Endothelial cell of umbilical vein (primary cell): ENCODE measurements at regions not wholly inside any gene's neighbourhood (a gene's known extent, or its start where the extent isn't known, plus 50 kb on each side); places are given as distances from the start of the nearest gene placed in this dataset.

Experiments
- BruUV-seq: library from RNA; stranded (reverse); fragments of 400-500 nt; replicated peaks from 2 replicates; lab custom pipeline; 2021; lab: Mats Ljungman, UMichigan
- CTCF ChIA-PET: fragments of 300-600, 350-600 bp; sonication (Branson Sonifier 250); formaldehyde crosslinking; loops from one replicate; lab custom pipeline; 2021; ENCODE audit warnings: antibody characterized with exemption, inconsistent platforms; lab: Charles Lee
- POLR2A ChIA-PET: fragments of 300-600, 350-600 bp; sonication (Branson Sonifier 250); formaldehyde crosslinking; loops from one replicate; lab custom pipeline; 2021; ENCODE audit warnings: antibody characterized with exemption, inconsistent platforms; lab: Charles Lee
- DNase-seq: peaks from one replicate; pipeline ENCODE4 v3.0.0-alpha.2; 2011; ENCODE audit warnings: low read depth, low spot score
- FAIRE-seq: peaks from 2 replicates; lab custom pipeline; 2011; peaks lifted over from hg19 to GRCh38; lab: Jason Lieb, UNC
- H2AFZ ChIP-seq: 2 replicates; pipeline ENCODE4 v1.6.0; 2012; ENCODE audit warnings: low read depth, low read length, control low read depth, inconsistent platforms
- H3K27ac ChIP-seq: 2 replicates; pipeline ENCODE4 v1.5.1; 2011; ENCODE audit warnings: low read depth, mild to moderate bottlenecking, control low read depth, low read length, moderate library complexity; ENCODE audit not compliant: insufficient read depth
- H3K27me3 ChIP-seq, 2 experiments: 2 replicates each; pipeline versions ENCODE4 v1.6.0 to v1.6.1; 2011; ENCODE audit warnings: low read length in 2 of 2, mixed read lengths in 1 of 2; ENCODE audit not compliant: control insufficient read depth in 2 of 2, insufficient read depth in 2 of 2
- H3K36me3 ChIP-seq, 2 experiments: 2 replicates in 1 of 2; 3 replicates in 1 of 2; pipeline ENCODE4 v1.5.1; 2011; ENCODE audit warnings: low read length in 2 of 2, mild to moderate bottlenecking in 1 of 2, moderate library complexity in 1 of 2; ENCODE audit not compliant: control insufficient read depth in 2 of 2, insufficient read depth in 2 of 2; ENCODE audit errors: extremely low read depth in 1 of 2
- H3K4me1 ChIP-seq: 3 replicates; pipeline ENCODE4 v1.5.1; 2011; ENCODE audit warnings: mild to moderate bottlenecking, low read length; ENCODE audit not compliant: control insufficient read depth, insufficient read depth; ENCODE audit errors: extremely low read depth
- H3K4me2 ChIP-seq: 2 replicates; pipeline ENCODE4 v1.6.1; 2011; ENCODE audit warnings: low read length, control low read depth, mixed read lengths; ENCODE audit not compliant: insufficient read depth
- H3K4me3 ChIP-seq, 3 experiments: fragments of 200-600 bp in 1 of 3; sonication (generic), shearing (Covaris generic) in 1 of 3; replicated peaks in 1 of 3; 2 replicates each; pipeline ENCODE4 v1.5.1; 2011 to 2016; ENCODE audit warnings: control low read depth in 3 of 3, low read length in 3 of 3, mild to moderate bottlenecking in 2 of 3, inconsistent platforms in 1 of 3, low read depth in 1 of 3, moderate library complexity in 1 of 3; ENCODE audit not compliant: insufficient read depth in 1 of 3
- H3K79me2 ChIP-seq: 2 replicates; pipeline ENCODE4 v1.6.0; 2012; ENCODE audit warnings: low read length, inconsistent platforms; ENCODE audit not compliant: control insufficient read depth, insufficient read depth
- H3K9ac ChIP-seq: replicated peaks from 2 replicates; pipeline ENCODE3; 2011; ENCODE audit warnings: low read length, control low read depth; ENCODE audit not compliant: insufficient read depth; ENCODE audit errors: extremely low read depth
- H3K9me1 ChIP-seq: replicated peaks from 3 replicates; pipeline ENCODE4 v1.6.0; 2011; ENCODE audit warnings: mild to moderate bottlenecking, low read length; ENCODE audit not compliant: control insufficient read depth, insufficient read depth; ENCODE audit errors: extremely low read depth
- H3K9me3 ChIP-seq: replicated peaks from 2 replicates; pipeline ENCODE4 v1.5.1; 2012; ENCODE audit warnings: low read length, inconsistent platforms; ENCODE audit not compliant: control insufficient read depth, insufficient read depth
- H4K20me1 ChIP-seq: replicated peaks from 2 replicates; pipeline ENCODE3; 2011; ENCODE audit warnings: mild to moderate bottlenecking, low read length; ENCODE audit not compliant: control insufficient read depth, insufficient read depth; ENCODE audit errors: extremely low read depth
- EZH2 ChIP-seq: IDR thresholded peaks from 2 replicates; pipeline ENCODE4 v1.6.1; 2012; ENCODE audit warnings: borderline replicate concordance, low read depth, mild to moderate bottlenecking, moderate library complexity, low read length, inconsistent platforms; ENCODE audit not compliant: severe bottlenecking
- FOS ChIP-seq: IDR thresholded peaks from 2 replicates; pipeline ENCODE4 v1.6.1; 2011; ENCODE audit warnings: mild to moderate bottlenecking, low read length, moderate library complexity, borderline replicate concordance; ENCODE audit not compliant: insufficient read depth
- GATA2 ChIP-seq: IDR thresholded peaks from 2 replicates; pipeline ENCODE4 v1.7.0; 2011; ENCODE audit warnings: low read depth, mild to moderate bottlenecking, moderate library complexity, mixed read lengths, low read length; ENCODE audit not compliant: insufficient read length, insufficient read depth
- JUN ChIP-seq: IDR thresholded peaks from 2 replicates; pipeline ENCODE4 v1.6.1; 2011; ENCODE audit warnings: borderline replicate concordance, low read depth; ENCODE audit not compliant: insufficient read length, insufficient read depth
- MYC ChIP-seq: IDR thresholded peaks from one replicate; pipeline ENCODE4 v1.6.1; 2011; ENCODE audit warnings: mild to moderate bottlenecking, low read depth, low read length
- POLR2A ChIP-seq: IDR thresholded peaks from 2 replicates; pipeline ENCODE4 v1.6.1; 2012; ENCODE audit warnings: low read depth, mild to moderate bottlenecking, control low read depth, low read length
- POLR2AphosphoS5 ChIP-seq: IDR thresholded peaks from 2 replicates; pipeline ENCODE4 v1.6.1; 2012; ENCODE audit warnings: low read depth, mild to moderate bottlenecking, control low read depth, low read length, moderate library complexity; ENCODE audit not compliant: insufficient read depth
- dilution Hi-C: fragments of 300-500 bp; cut with MboI; formaldehyde crosslinking; loops from one replicate; pipeline ENCODE4 v1.15.0; 2019; ENCODE audit warnings: low sequenced_read_pairs; ENCODE audit not compliant: extremely low pct_ligation_motif_present
- intact Hi-C: fragments of 100-400 bp; cut with micrococcal nuclease; formaldehyde crosslinking; loops from one replicate; pipeline ENCODE4 v1.10.0; 2022
- TF ChIP-seq, protein P1 (sequence below): IDR thresholded peaks from 2 replicates; pipeline ENCODE4 v1.6.1; 2011; ENCODE audit not compliant: insufficient read depth, insufficient read length
- TF ChIP-seq, protein P2 (sequence below), 2 donors: IDR thresholded peaks; 1 replicate in 1 of 2; 2 replicates in 1 of 2; pipeline ENCODE4 v1.5.1; 2011; ENCODE audit warnings: low read length in 2 of 2, mild to moderate bottlenecking in 2 of 2, moderate library complexity in 2 of 2, control low read depth in 1 of 2, inconsistent platforms in 1 of 2, low read depth in 1 of 2; ENCODE audit not compliant: insufficient read depth in 1 of 2; ENCODE audit errors: extremely low read depth in 1 of 2

DNA sequence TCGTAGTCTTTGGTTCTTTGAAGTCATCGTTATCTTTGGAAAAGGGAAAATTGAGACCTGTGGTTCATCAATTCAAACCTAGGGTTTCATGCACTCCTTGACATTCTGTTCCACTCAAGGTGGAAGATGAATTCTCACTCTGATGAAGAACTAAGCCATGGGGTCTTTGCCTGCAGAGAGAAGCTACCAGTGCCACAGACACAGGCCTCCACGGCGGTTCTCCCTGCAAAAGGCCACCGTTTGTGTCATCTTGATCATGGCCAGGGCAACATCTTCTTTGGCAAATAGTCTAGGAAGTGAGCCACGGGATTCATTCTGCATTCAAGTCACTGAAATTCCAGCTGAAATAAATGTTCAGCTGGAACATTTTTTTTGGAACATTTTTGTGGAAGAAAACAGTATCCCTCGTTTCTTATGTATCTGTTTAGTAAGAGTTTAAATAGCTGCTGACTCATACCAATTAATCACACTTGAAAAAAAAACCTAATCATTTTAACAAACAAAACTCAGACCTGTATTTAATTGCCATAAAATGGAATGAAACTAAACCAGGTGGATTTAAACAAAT lies 206.0 kb upstream of the FOXQ1 start:
- ChIA-PET CTCF (no interaction called here), POLR2A (no interaction called here)
- Histone ChIP-seq H3K27ac (no peak overlapping the region), H3K4me3 (no peak overlapping the region), H3K79me2 (no peaks in the 10 kb centered on the region), H4K20me1 (no peaks in the 10 kb centered on the region), H3K4me1 (no peaks in the 10 kb centered on the region), H3K9me3 (no peaks in the 10 kb centered on the region), H3K36me3 (no peaks in the 10 kb centered on the region), H3K27me3 (no peaks in the 10 kb centered on the region), H2AFZ (no peak overlapping the region), H3K9ac (no peak overlapping the region), H3K9me1 (no peaks in the 10 kb centered on the region), H3K4me2 (no peak overlapping the region)
- intact Hi-C loops, result no loop called here
- TF ChIP-seq EZH2 (no peak), POLR2AphosphoS5 (no peak), MYC (no peak), FOS (no peak)
- TF ChIP-seq, protein P1, sequence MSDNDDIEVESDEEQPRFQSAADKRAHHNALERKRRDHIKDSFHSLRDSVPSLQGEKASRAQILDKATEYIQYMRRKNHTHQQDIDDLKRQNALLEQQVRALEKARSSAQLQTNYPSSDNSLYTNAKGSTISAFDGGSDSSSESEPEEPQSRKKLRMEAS, result no peak
- dilution Hi-C loops, result no loop called here
- BruUV-seq, result no TSS peak
- no peak for DNase-seq
- no peak for FAIRE-seq

DNA sequence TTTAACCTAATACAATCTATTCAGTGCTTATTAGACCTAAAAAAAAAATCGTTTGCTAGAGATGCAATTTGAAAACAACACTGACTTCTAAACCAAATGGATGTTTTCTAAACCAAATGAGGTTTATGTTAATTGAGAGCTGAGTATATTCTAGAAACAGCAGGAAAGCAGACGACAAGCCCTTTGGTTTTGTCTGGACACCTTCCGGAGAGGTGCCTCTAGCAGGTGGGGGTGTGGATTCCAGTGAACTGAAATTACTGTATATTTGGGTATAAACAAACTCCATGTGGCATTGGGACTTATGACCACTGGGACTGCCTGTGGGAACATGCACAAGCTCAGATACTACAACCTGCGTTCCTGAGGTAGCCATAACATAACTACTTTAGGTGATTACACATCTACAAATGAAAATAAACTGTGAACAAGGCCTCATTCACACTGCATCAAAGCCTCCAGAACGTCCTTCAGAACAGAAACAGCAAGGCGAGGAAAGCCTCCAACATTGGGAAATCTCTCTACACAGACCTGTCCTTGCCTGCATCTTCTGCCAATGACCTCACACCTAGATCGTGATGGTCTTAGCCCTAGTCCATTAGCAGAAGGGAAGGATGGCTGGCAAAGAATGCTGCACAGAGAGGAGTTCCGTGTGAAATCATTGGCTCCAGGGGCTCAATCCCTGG lies 206.8 kb upstream of the FOXQ1 start:
- H3K27ac ChIP-seq, result no peak overlapping the region
- H3K9me1 ChIP-seq, result no peaks in the 10 kb centered on the region
- DNase-seq (no peak), FAIRE-seq (no peak)
- POLR2A ChIA-PET, result interaction anchor here (0.7 kb wide), 1 partner anchor 110 kb away, joined by 4 read pairs; no protein-coding TSS in a partner anchor
- H3K79me2 ChIP-seq, result no peaks in the 10 kb centered on the region
- no peaks in the 10 kb centered on the region for H3K27me3 ChIP-seq
- no peaks in the 10 kb centered on the region for H3K36me3 ChIP-seq
- no peak overlapping the region for H3K9ac ChIP-seq
- no peaks in the 10 kb centered on the region for H3K9me3 ChIP-seq
- BruUV-seq, result no TSS peak
- dilution Hi-C loops (no loop called here), intact Hi-C loops (no loop called here)
- no peak for TF ChIP-seq JUN
- no peak for TF ChIP-seq POLR2A
- no peak for TF ChIP-seq POLR2AphosphoS5
- no peak for TF ChIP-seq GATA2
- TF ChIP-seq MYC, result no peak
- TF ChIP-seq, protein P2, sequence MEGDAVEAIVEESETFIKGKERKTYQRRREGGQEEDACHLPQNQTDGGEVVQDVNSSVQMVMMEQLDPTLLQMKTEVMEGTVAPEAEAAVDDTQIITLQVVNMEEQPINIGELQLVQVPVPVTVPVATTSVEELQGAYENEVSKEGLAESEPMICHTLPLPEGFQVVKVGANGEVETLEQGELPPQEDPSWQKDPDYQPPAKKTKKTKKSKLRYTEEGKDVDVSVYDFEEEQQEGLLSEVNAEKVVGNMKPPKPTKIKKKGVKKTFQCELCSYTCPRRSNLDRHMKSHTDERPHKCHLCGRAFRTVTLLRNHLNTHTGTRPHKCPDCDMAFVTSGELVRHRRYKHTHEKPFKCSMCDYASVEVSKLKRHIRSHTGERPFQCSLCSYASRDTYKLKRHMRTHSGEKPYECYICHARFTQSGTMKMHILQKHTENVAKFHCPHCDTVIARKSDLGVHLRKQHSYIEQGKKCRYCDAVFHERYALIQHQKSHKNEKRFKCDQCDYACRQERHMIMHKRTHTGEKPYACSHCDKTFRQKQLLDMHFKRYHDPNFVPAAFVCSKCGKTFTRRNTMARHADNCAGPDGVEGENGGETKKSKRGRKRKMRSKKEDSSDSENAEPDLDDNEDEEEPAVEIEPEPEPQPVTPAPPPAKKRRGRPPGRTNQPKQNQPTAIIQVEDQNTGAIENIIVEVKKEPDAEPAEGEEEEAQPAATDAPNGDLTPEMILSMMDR (IDR thresholded peaks at IDR 0.05; ENCODE audit: extremely low read depth in 1 of 2, insufficient read depth in 1 of 2, low read depth in 1 of 2, low read length in 2 of 2), result no peak
- no peak for TF ChIP-seq EZH2
- TF ChIP-seq, protein P1, result no peak
- no peak for TF ChIP-seq FOS
- H3K4me3 ChIP-seq, result no peak overlapping the region
- H4K20me1 ChIP-seq, result no peaks in the 10 kb centered on the region
- H3K4me1 ChIP-seq, result no peaks in the 10 kb centered on the region
- H3K4me2 ChIP-seq, result no peak overlapping the region
- H2AFZ ChIP-seq, result no peak overlapping the region
- CTCF ChIA-PET, result no interaction called here
